Fibroblast of mammary gland (primary cell): ENCODE measurements at regions not wholly inside any gene's neighbourhood (a gene's known extent, or its start where the extent isn't known, plus 50 kb on each side); places are given as distances from the start of the nearest gene placed in this dataset.

Experiments used
- DNase-seq: peaks from one replicate; pipeline ENCODE4 v3.0.0-alpha.2; 2010; ENCODE audit warnings: low read depth
- H3K4me3 ChIP-seq: 2 replicates; pipeline ENCODE4 v1.5.1; 2011; ENCODE audit warnings: low read depth, mild to moderate bottlenecking, low read length, moderate library complexity; ENCODE audit not compliant: control insufficient read depth
- TF ChIP-seq, protein P1 (sequence below): conservative IDR thresholded peaks from 2 replicates; pipeline ENCODE4 v1.5.1; 2011; ENCODE audit warnings: low read depth, low read length, inconsistent platforms; ENCODE audit not compliant: control insufficient read depth, insufficient read depth

DNA sequence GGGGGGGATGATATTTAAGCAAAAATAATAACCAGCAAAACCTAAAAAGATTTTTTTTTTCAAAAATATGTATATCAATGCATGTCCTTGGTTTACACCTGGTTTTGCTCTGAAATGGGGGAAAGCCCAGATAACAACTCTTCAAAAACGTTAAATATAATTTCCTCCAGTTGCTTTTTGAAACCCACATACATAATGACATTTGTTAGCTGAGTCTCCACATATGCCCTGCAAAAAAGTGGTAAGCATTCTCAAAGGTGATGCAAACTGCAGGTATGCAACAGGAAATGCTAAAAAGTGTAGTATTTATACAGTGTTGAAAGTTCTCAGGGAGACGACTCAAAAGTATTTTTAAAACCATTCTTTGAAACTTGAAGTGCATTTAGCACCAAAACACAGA, 258.6 kb downstream of the ZEB2 start:
- DNase-seq: no peak
- TF ChIP-seq, protein P1, sequence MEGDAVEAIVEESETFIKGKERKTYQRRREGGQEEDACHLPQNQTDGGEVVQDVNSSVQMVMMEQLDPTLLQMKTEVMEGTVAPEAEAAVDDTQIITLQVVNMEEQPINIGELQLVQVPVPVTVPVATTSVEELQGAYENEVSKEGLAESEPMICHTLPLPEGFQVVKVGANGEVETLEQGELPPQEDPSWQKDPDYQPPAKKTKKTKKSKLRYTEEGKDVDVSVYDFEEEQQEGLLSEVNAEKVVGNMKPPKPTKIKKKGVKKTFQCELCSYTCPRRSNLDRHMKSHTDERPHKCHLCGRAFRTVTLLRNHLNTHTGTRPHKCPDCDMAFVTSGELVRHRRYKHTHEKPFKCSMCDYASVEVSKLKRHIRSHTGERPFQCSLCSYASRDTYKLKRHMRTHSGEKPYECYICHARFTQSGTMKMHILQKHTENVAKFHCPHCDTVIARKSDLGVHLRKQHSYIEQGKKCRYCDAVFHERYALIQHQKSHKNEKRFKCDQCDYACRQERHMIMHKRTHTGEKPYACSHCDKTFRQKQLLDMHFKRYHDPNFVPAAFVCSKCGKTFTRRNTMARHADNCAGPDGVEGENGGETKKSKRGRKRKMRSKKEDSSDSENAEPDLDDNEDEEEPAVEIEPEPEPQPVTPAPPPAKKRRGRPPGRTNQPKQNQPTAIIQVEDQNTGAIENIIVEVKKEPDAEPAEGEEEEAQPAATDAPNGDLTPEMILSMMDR: no peak
- H3K4me3 ChIP-seq: no peak overlapping the region

DNA sequence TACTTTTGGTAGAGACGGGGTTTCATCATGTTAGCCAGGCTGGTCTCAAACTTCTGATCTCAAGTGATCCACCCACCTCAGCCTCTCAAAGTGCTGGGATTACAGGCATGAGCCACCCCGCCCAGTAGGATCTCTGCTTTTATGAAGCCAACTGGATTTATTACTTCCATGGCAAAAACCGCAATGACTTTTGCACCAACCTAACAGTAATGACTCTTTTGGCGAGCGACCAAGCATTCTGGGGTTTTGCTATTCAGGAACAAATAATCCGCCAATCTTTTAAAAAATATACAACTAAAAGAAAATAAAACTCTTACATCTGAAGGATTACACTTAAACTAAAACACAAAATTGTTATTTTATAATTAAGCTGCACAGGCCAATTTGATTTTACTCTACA, 260.6 kb downstream of the ZEB2 start:
- TF ChIP-seq, protein P1: no peak
- no peak for DNase-seq
- H3K4me3 ChIP-seq: no peak overlapping the region

DNA sequence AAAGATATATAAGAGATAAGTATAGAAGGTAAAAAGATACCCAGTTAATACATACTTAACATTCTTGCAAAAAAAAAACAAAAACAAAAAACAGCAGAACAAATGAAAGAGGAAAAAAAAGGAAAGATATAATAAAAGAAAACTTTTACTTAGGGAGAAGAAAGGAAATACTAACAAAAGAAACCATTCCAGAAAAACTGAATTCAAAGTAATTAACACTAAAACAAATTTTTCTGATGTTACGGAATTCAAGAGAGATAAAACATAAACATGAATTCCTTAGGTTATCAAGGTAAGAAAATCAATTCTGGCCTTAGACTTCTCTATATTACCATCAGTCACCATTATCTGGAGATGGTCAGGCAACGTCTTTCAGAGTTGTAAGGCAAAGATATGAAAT, 261.8 kb downstream of the ZEB2 start:
- TF ChIP-seq, protein P1: no peak
- DNase-seq: no peak
- H3K4me3 ChIP-seq: no peak overlapping the region

DNA sequence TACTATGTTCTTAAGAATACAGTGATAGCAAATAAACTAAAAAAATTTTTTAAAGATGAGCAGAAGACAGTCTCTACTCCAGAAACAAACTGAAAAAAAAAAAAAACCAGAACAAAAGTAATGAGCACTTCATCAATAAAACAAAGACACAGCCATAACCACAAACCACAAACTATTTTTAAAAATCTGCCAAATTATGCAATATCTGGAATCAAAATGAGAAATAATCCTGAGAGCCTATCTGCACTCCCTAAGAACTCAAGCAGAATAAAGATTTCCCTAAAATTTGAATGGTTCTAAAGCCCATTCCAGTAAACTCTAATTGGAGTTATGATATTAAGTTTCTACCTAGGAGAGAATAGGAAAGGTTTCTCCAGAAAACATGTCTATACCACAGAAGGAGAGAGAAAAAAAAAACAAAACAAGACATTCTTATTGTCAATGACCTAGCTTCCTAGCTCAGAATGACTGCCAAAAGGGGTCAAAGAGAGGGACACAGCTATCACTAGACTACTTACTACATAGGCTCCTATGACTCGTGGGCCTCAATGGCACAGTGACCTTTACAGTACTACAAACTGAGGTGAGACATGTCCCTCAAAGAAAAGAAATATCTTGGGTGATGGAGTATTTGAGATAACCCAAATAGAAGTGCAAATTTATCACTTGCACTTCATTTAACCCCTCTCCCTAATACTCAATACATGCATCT, 262.8 kb downstream of the ZEB2 start:
- TF ChIP-seq, protein P1: no peak
- peak; percentile 77 for DNase-seq
- H3K4me3 ChIP-seq: no peak overlapping the region

DNA sequence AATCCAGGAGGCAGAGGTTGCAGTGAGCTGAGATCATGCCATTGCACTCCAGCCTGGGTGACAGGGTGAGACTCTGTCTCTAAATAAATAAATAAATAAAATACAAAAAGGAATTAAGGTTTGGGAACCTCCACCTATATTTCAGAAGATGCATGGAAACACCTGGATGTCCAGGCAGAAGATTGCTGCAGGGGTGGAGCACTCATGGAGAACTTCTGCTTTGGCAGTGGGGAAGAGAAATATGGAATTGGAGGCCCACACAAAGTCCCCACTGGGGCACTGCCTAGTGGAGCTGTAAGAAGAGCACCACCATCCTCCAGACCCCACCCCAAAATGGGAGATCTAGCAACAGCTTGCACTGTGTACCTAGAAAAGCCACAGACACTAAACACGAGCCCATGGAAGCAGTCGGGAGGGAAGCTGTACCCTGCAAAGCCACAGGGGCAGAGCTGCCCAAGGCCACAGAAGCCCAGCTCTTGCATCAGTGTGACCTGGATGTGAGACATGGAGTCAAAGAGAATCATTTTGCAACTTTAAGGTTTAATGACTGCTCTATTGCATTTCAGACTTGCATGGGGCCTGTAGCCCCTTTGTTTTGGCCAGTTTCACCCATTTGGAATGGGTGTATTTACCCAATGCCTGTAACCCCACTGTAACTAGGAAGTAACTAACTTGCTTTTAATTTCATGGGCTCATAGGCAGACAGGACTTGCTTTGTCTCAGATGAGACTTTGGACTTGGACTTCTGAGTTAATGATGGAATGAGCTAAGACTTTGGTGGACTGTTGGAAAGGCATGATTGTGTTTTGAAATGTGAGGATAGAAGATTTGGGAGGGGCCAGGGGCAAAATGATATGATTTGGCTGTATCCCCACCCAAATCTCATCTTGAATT, 265.3 kb downstream of the ZEB2 start:
- no peak for DNase-seq
- TF ChIP-seq, protein P1: no peak
- H3K4me3 ChIP-seq: no peak overlapping the region

DNA sequence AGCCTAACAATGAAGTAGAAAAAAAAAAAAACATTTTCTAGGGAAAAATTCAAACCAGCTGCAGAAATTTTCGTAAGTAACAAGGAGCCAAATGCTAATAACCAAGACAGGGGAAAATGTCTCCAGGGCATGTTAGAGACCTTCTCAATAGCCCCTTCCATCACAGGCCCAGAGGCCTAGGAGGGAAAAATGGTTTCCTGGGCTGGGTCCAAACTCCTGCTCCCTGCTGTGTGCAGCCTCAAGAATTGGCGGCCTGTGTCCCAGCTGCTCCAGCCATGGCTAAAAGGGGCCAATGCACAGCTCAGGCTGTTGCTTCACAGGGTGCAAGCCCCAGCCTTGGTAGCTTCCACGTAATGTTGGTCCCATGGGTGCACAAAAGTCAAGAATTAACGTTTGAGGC, 266.2 kb downstream of the ZEB2 start:
- H3K4me3 ChIP-seq: no peak overlapping the region
- TF ChIP-seq, protein P1: no peak
- DNase-seq: no peak
